Vagina (tissue), 2 donors: ENCODE measurements at regions not wholly inside any gene's neighbourhood (a gene's known extent, or its start where the extent isn't known, plus 50 kb on each side); places are given as distances from the start of the nearest gene placed in this dataset.

ENCODE experiments used
- DNase-seq, 2 donors: peaks; one replicate each; pipeline ENCODE4 v3.0.0-alpha.2; 2017; ENCODE audit errors: extremely low spot score in 2 of 2
- H3K27ac ChIP-seq: fragments of 200-600 bp; sonication (generic); one replicate; pipeline ENCODE4 v1.5.1; 2019
- H3K27me3 ChIP-seq: fragments of 200-600 bp; sonication (generic); one replicate; pipeline ENCODE4 v1.5.1; 2019
- H3K36me3 ChIP-seq, 2 donors: fragments of 200-600 bp; sonication (generic); one replicate each; pipeline ENCODE4 v1.5.1; 2017 to 2019
- H3K4me1 ChIP-seq: fragments of 200-600 bp; sonication (generic); one replicate; pipeline ENCODE4 v1.5.1; 2019
- H3K4me3 ChIP-seq, 2 donors: fragments of 200-600 bp; sonication (generic); 1 replicate in 1 of 2; 2 replicates in 1 of 2; pipeline ENCODE4 v1.5.1; 2016 to 2019
- H3K9me3 ChIP-seq: fragments of 200-600 bp; sonication (generic); one replicate; pipeline ENCODE4 v1.5.1; 2019
- CTCF ChIP-seq, 3 experiments: fragments of 450-650 bp in 2 of 3; fragments of 200-600 bp in 1 of 3; sonication (generic) in 1 of 3; IDR thresholded peaks; one replicate each; pipeline ENCODE4 v1.5.1; 2017 to 2019; ENCODE audit warnings: antibody characterized with exemption in 3 of 3, mild to moderate bottlenecking in 2 of 3, moderate library complexity in 2 of 3
- POLR2A ChIP-seq, 2 donors: fragments of 450-650 bp; IDR thresholded peaks; one replicate each; pipeline ENCODE4 v1.6.1; 2017; ENCODE audit warnings: antibody characterized with exemption in 2 of 2, mild to moderate bottlenecking in 2 of 2, moderate library complexity in 2 of 2
- POLR2AphosphoS5 ChIP-seq, 2 donors: sonication (generic); formaldehyde crosslinking; IDR thresholded peaks; one replicate each; pipeline ENCODE4 v1.9.0; 2017; ENCODE audit warnings: antibody characterized with exemption in 2 of 2, mild to moderate bottlenecking in 2 of 2, low read depth in 1 of 2; ENCODE audit not compliant: insufficient read depth in 1 of 2
- intact Hi-C: fragments of 100-400 bp; cut with DNase I; formaldehyde crosslinking; loops from one replicate; pipeline ENCODE4 v1.15.1; 2023

GRCh38 chr6:155850408-155850841, 394.8 kb upstream of the NOX3 start:
- Histone ChIP-seq H3K4me3 (no peak overlapping the region), H3K27ac (no peak overlapping the region), H3K27me3 (no peaks in the 10 kb centered on the region), H3K9me3 (no peaks in the 10 kb centered on the region), H3K4me1 (no peaks in the 10 kb centered on the region), H3K36me3 (no peaks in the 10 kb centered on the region)
- TF ChIP-seq CTCF (IDR thresholded peaks at IDR 0.05) (no peak), POLR2AphosphoS5 (IDR thresholded peaks at IDR 0.05; ENCODE audit: insufficient read depth in 1 of 2, low read depth in 1 of 2) (no peak), POLR2A (IDR thresholded peaks at IDR 0.05) (no peak)
- intact Hi-C loops: no loop called here
- no peak for DNase-seq

- H3K9me3 ChIP-seq: no peaks in the 10 kb centered on the region
- no peak overlapping the region for H3K4me3 ChIP-seq
- no peak overlapping the region for H3K27ac ChIP-seq
- H3K36me3 ChIP-seq: no peaks in the 10 kb centered on the region
- H3K27me3 ChIP-seq: no peaks in the 10 kb centered on the region
- H3K4me1 ChIP-seq: no peaks in the 10 kb centered on the region
- TF ChIP-seq POLR2AphosphoS5 (IDR thresholded peaks at IDR 0.05; ENCODE audit: insufficient read depth in 1 of 2, low read depth in 1 of 2): no peak
- TF ChIP-seq CTCF (IDR thresholded peaks at IDR 0.05): no peak
- TF ChIP-seq POLR2A (IDR thresholded peaks at IDR 0.05): no peak
- no peak for DNase-seq
- intact Hi-C loops: no loop called here
These were observed 392.1 kb upstream of the NOX3 start for GRCh38 chr6:155847711-155848110.

GRCh38 chr6:155837474-155837873, 381.8 kb upstream of the NOX3 start:
- intact Hi-C loops: no loop called here
- Histone ChIP-seq H3K4me1 (no peaks in the 10 kb centered on the region), H3K9me3 (no peaks in the 10 kb centered on the region), H3K4me3 (no peak overlapping the region), H3K27me3 (no peaks in the 10 kb centered on the region), H3K36me3 (no peaks in the 10 kb centered on the region), H3K27ac (no peak overlapping the region)
- TF ChIP-seq POLR2A (IDR thresholded peaks at IDR 0.05) (no peak), POLR2AphosphoS5 (IDR thresholded peaks at IDR 0.05; ENCODE audit: insufficient read depth in 1 of 2, low read depth in 1 of 2) (no peak), CTCF (IDR thresholded peaks at IDR 0.05) (no peak)
- DNase-seq: no peak

- intact Hi-C loops: no loop called here
- Histone ChIP-seq H3K9me3 (no peaks in the 10 kb centered on the region), H3K36me3 (no peaks in the 10 kb centered on the region), H3K27ac (no peak overlapping the region), H3K27me3 (no peaks in the 10 kb centered on the region), H3K4me3 (no peak overlapping the region), H3K4me1 (no peaks in the 10 kb centered on the region)
- no peak for DNase-seq
- no peak for TF ChIP-seq CTCF (IDR thresholded peaks at IDR 0.05)
- TF ChIP-seq POLR2A (IDR thresholded peaks at IDR 0.05): no peak
- no peak for TF ChIP-seq POLR2AphosphoS5 (IDR thresholded peaks at IDR 0.05; ENCODE audit: insufficient read depth in 1 of 2, low read depth in 1 of 2)
These were observed 377.0 kb upstream of the NOX3 start for GRCh38 chr6:155832596-155832995.

GRCh38 chr6:155830531-155830930, 374.9 kb upstream of the NOX3 start:
- Histone ChIP-seq H3K4me3 (no peak overlapping the region), H3K4me1 (no peaks in the 10 kb centered on the region), H3K36me3 (no peaks in the 10 kb centered on the region), H3K27ac (no peak overlapping the region), H3K9me3 (no peaks in the 10 kb centered on the region), H3K27me3 (no peaks in the 10 kb centered on the region)
- DNase-seq: no peak
- TF ChIP-seq CTCF (IDR thresholded peaks at IDR 0.05) (no peak), POLR2AphosphoS5 (IDR thresholded peaks at IDR 0.05; ENCODE audit: insufficient read depth in 1 of 2, low read depth in 1 of 2) (no peak), POLR2A (IDR thresholded peaks at IDR 0.05) (no peak)
- intact Hi-C loops: no loop called here
